ENCODE measurements at regions not wholly inside any gene's neighbourhood (a gene's known extent, or its start where the extent isn't known, plus 50 kb on each side); places are given as distances from the start of the nearest gene placed in this dataset.

DNA sequence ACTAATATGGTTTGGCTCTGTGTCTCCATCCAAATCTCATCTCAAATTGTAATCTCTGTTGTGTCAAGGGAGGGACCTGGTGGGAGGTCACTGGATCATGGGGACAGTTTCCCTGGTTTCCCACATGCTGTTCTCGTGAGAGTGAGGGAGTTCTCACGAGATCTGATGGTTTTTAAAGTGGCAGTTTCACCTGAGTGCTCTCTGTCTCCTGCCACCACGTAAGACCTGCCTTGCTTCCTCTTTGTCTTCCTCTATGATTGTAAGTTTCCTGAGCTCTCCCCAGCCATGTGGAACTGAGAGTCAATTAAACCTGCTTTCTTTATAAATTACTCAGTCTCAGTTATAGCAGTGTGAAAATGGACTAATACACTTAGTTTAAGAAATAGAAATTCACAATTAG is 228.9 kb downstream of the CD47 start:
- no peak for TF ChIP-seq CTCF (optimal IDR thresholded peaks at IDR 0.05 in 1 of 3, IDR thresholded peaks at IDR 0.05 in 1 of 3, conservative IDR thresholded peaks at IDR 0.05 in 1 of 3; ENCODE audit: extremely low read depth in 1 of 3, insufficient read depth in 2 of 3, low read length in 3 of 3)
- TF ChIP-seq EZH2 (IDR thresholded peaks at IDR 0.05; ENCODE audit: low read length) = no peak

Measured in keratinocyte (primary cell).